ENCODE measurements at regions not wholly inside any gene's neighbourhood (a gene's known extent, or its start where the extent isn't known, plus 50 kb on each side); places are given as distances from the start of the nearest gene placed in this dataset.

- no peak for TF ChIP-seq CTCF (IDR thresholded peaks at IDR 0.05)
- no peak overlapping the region for H3K27ac Mint-ChIP-seq
- DNase-seq: no peak
- H3K27me3 Mint-ChIP-seq: peaks cover 6% of the 10 kb centered on the region
- H3K36me3 Mint-ChIP-seq (ENCODE audit: low read depth): no peaks in the 10 kb centered on the region
- CTCF ChIA-PET: interaction anchor here (0.8 to 1.4 kb wide), 3 partner anchors 9 to 22 kb away, joined by 3 to 4 read pairs (median 3); no protein-coding TSS in a partner anchor
- H3K4me3 Mint-ChIP-seq: no peak overlapping the region
- intact Hi-C loops (cut with micrococcal nuclease): no loop called here
- POLR2A ChIA-PET: interaction anchor here (1.0 kb wide), 1 partner anchor 10 kb away, joined by 3 read pairs; no protein-coding TSS in a partner anchor
- ATAC-seq: no peak
- H3K4me1 Mint-ChIP-seq (ENCODE audit: low read depth): peaks cover 5% of the 10 kb centered on the region
- peaks cover 2% of the 10 kb centered on the region for H3K9me3 Mint-ChIP-seq
Observed at GRCh38 chr21:35328856-35329455, 279.9 kb upstream of the RUNX1 start.

- DNase-seq (no peak), ATAC-seq (no peak)
- no peak for TF ChIP-seq CTCF (IDR thresholded peaks at IDR 0.05)
- no peak overlapping the region for H3K27ac Mint-ChIP-seq
- H3K36me3 Mint-ChIP-seq (ENCODE audit: low read depth): no peaks in the 10 kb centered on the region
- H3K4me3 Mint-ChIP-seq: no peak overlapping the region
- H3K4me1 Mint-ChIP-seq (ENCODE audit: low read depth): peaks cover 5% of the 10 kb centered on the region
- H3K9me3 Mint-ChIP-seq: peaks cover 2% of the 10 kb centered on the region
- peaks cover 6% of the 10 kb centered on the region for H3K27me3 Mint-ChIP-seq
- intact Hi-C loops (cut with micrococcal nuclease): no loop called here
- ChIA-PET POLR2A (no interaction called here), CTCF (no interaction called here)
Observed at GRCh38 chr21:35326677-35327076, 277.6 kb upstream of the RUNX1 start.

GRCh38 chr21:35325953-35326352 is 276.9 kb upstream of the RUNX1 start:
- no peaks in the 10 kb centered on the region for H3K9me3 Mint-ChIP-seq
- no peaks in the 10 kb centered on the region for H3K36me3 Mint-ChIP-seq (ENCODE audit: low read depth)
- TF ChIP-seq CTCF (IDR thresholded peaks at IDR 0.05): no peak
- peaks cover 3% of the 10 kb centered on the region for H3K4me1 Mint-ChIP-seq (ENCODE audit: low read depth)
- ATAC-seq (no peak), DNase-seq (no peak)
- ChIA-PET CTCF (no interaction called here), POLR2A (no interaction called here)
- H3K4me3 Mint-ChIP-seq: no peak overlapping the region
- peaks cover 6% of the 10 kb centered on the region for H3K27me3 Mint-ChIP-seq
- intact Hi-C loops (cut with micrococcal nuclease): no loop called here
- no peak overlapping the region for H3K27ac Mint-ChIP-seq

- TF ChIP-seq CTCF (IDR thresholded peaks at IDR 0.05): no peak
- H3K9me3 Mint-ChIP-seq: no peaks in the 10 kb centered on the region
- intact Hi-C loops (cut with micrococcal nuclease): no loop called here
- ChIA-PET CTCF (no interaction called here), POLR2A (no interaction called here)
- no peak overlapping the region for H3K4me3 Mint-ChIP-seq
- no peak for DNase-seq
- H3K27ac Mint-ChIP-seq: no peak overlapping the region
- peaks cover 3% of the 10 kb centered on the region for H3K4me1 Mint-ChIP-seq (ENCODE audit: low read depth)
- no peaks in the 10 kb centered on the region for H3K36me3 Mint-ChIP-seq (ENCODE audit: low read depth)
- no peak for ATAC-seq
- H3K27me3 Mint-ChIP-seq: peaks cover 6% of the 10 kb centered on the region
Observed at GRCh38 chr21:35324372-35325220, 275.5 kb upstream of the RUNX1 start.

GRCh38 chr21:35323947-35324346 is 274.8 kb upstream of the RUNX1 start:
- Mint-ChIP-seq H3K4me1 (ENCODE audit: low read depth) (peaks cover 3% of the 10 kb centered on the region), H3K4me3 (no peak overlapping the region), H3K27me3 (peaks cover 6% of the 10 kb centered on the region), H3K9me3 (no peaks in the 10 kb centered on the region), H3K27ac (no peak overlapping the region), H3K36me3 (ENCODE audit: low read depth) (no peaks in the 10 kb centered on the region)
- ChIA-PET CTCF (no interaction called here), POLR2A (no interaction called here)
- no peak for ATAC-seq
- intact Hi-C loops (cut with micrococcal nuclease): no loop called here
- no peak for DNase-seq
- TF ChIP-seq CTCF (IDR thresholded peaks at IDR 0.05): no peak

Data from activated CD8-positive, alpha-beta T cell treated with anti-CD3 and anti-CD28 coated beads for 36 hours (primary cell).